NB4 (cell line): ENCODE measurements at regions not wholly inside any gene's neighbourhood (a gene's known extent, or its start where the extent isn't known, plus 50 kb on each side); places are given as distances from the start of the nearest gene placed in this dataset.

Source experiments
- DNase-seq: peaks from one replicate; pipeline ENCODE4 v3.0.0; 2010; ENCODE audit warnings: low read depth
- H3K4me3 ChIP-seq: one replicate; pipeline ENCODE4 v1.5.1; 2011; ENCODE audit warnings: mild to moderate bottlenecking, low read depth, low read length, moderate library complexity
- CTCF ChIP-seq: IDR thresholded peaks from one replicate; pipeline ENCODE4 v1.5.1; 2012; ENCODE audit warnings: low read depth, low read length
- MAX ChIP-seq: IDR thresholded peaks from 2 replicates; pipeline ENCODE4 v1.6.1; 2011; ENCODE audit warnings: low read depth, low read length
- MYC ChIP-seq: IDR thresholded peaks from 2 replicates; pipeline ENCODE4 v1.6.1; 2011; ENCODE audit warnings: low read depth, low read length
- POLR2A ChIP-seq: IDR thresholded peaks from 2 replicates; pipeline ENCODE4 v1.6.1; 2011; ENCODE audit warnings: mild to moderate bottlenecking; ENCODE audit not compliant: insufficient read length; ENCODE audit errors: extremely low read depth

- TF ChIP-seq POLR2A: no peak
- no peak for TF ChIP-seq MYC
- no peak for TF ChIP-seq MAX
- no peak for TF ChIP-seq CTCF
- no peak overlapping the region for H3K4me3 ChIP-seq
- DNase-seq: no peak
Measured at GRCh38 chr11:28536504-28537267, 428.5 kb downstream of the METTL15 start.

GRCh38 chr11:28535677-28536076 is 427.5 kb downstream of the METTL15 start:
- DNase-seq: no peak
- H3K4me3 ChIP-seq: no peak overlapping the region
- no peak for TF ChIP-seq MYC
- no peak for TF ChIP-seq CTCF
- no peak for TF ChIP-seq MAX
- TF ChIP-seq POLR2A: no peak

- peak; percentile 50 for DNase-seq
- H3K4me3 ChIP-seq: no peak overlapping the region
- no peak for TF ChIP-seq CTCF
- no peak for TF ChIP-seq MYC
- TF ChIP-seq MAX: no peak
- no peak for TF ChIP-seq POLR2A
Measured at GRCh38 chr11:28529540-28530410, 421.6 kb downstream of the METTL15 start.

GRCh38 chr11:28529046-28529445 is 420.9 kb downstream of the METTL15 start:
- no peak overlapping the region for H3K4me3 ChIP-seq
- DNase-seq: no peak
- TF ChIP-seq CTCF (no peak), MAX (no peak), MYC (no peak), POLR2A (no peak)

GRCh38 chr11:28528217-28528616 is 420.0 kb downstream of the METTL15 start:
- no peak for DNase-seq
- H3K4me3 ChIP-seq: no peak overlapping the region
- TF ChIP-seq POLR2A: no peak
- no peak for TF ChIP-seq MAX
- no peak for TF ChIP-seq CTCF
- no peak for TF ChIP-seq MYC
